Keratinocyte (primary cell): ENCODE measurements at regions not wholly inside any gene's neighbourhood (a gene's known extent, or its start where the extent isn't known, plus 50 kb on each side); places are given as distances from the start of the nearest gene placed in this dataset.

Experiments used
- DNase-seq: peaks from one replicate; pipeline ENCODE4 v3.0.0-alpha.2; 2011; ENCODE audit warnings: low read depth, missing footprints, low spot score
- FAIRE-seq: peaks from 2 replicates; lab custom pipeline; 2011; peaks lifted over from hg19 to GRCh38; lab: Jason Lieb, UNC
- H2AFZ ChIP-seq: 2 replicates; pipeline ENCODE4 v1.6.0; 2012; ENCODE audit warnings: low read length, control low read depth, inconsistent platforms; ENCODE audit not compliant: control insufficient read depth
- H3K27ac ChIP-seq: 2 replicates; pipeline ENCODE4 v1.5.1; 2011; ENCODE audit warnings: low read length; ENCODE audit not compliant: control insufficient read depth, insufficient read depth
- H3K27me3 ChIP-seq: 3 replicates; pipeline ENCODE4 v1.6.0; 2011; ENCODE audit warnings: low read length; ENCODE audit not compliant: control insufficient read depth, insufficient read depth; ENCODE audit errors: extremely low read depth
- H3K36me3 ChIP-seq, 2 experiments: 2 replicates in 1 of 2; 3 replicates in 1 of 2; pipeline ENCODE4 v1.5.1; 2011; ENCODE audit warnings: low read length in 2 of 2, mild to moderate bottlenecking in 1 of 2; ENCODE audit not compliant: control insufficient read depth in 2 of 2, insufficient read depth in 2 of 2; ENCODE audit errors: extremely low read depth in 1 of 2
- H3K4me1 ChIP-seq: 3 replicates; pipeline ENCODE4 v1.5.1; 2011; ENCODE audit warnings: low read length; ENCODE audit not compliant: control insufficient read depth, insufficient read depth; ENCODE audit errors: extremely low read depth
- H3K4me2 ChIP-seq: 3 replicates; pipeline ENCODE4 v1.6.0; 2011; ENCODE audit warnings: low read depth, low read length; ENCODE audit not compliant: control insufficient read depth, insufficient read depth; ENCODE audit errors: extremely low read depth
- H3K4me3 ChIP-seq, 3 experiments: fragments of 200-600 bp in 1 of 3; sonication (generic) in 1 of 3; 2 replicates in 2 of 3; 3 replicates in 1 of 3; pipeline ENCODE4 v1.5.1; 2011 to 2016; ENCODE audit warnings: low read length in 3 of 3, mild to moderate bottlenecking in 3 of 3, control low read depth in 2 of 3, inconsistent platforms in 1 of 3, low read depth in 1 of 3, mixed read lengths in 1 of 3, mixed run types in 1 of 3, moderate library complexity in 1 of 3; ENCODE audit not compliant: control insufficient read depth in 2 of 3, insufficient read depth in 2 of 3; ENCODE audit errors: extremely low read depth in 1 of 3
- H3K79me2 ChIP-seq: 2 replicates; pipeline ENCODE4 v1.6.0; 2012; ENCODE audit warnings: low read length; ENCODE audit not compliant: control insufficient read depth, insufficient read depth
- H3K9ac ChIP-seq: 3 replicates; pipeline ENCODE4 v1.6.0; 2011; ENCODE audit warnings: low read length; ENCODE audit not compliant: control insufficient read depth, insufficient read depth; ENCODE audit errors: extremely low read depth
- H3K9me1 ChIP-seq: 3 replicates; pipeline ENCODE4 v1.6.0; 2011; ENCODE audit warnings: low read length; ENCODE audit not compliant: control insufficient read depth, insufficient read depth; ENCODE audit errors: extremely low read depth
- H3K9me3 ChIP-seq: 2 replicates; pipeline ENCODE4 v1.5.1; 2012; ENCODE audit warnings: low read depth, low read length; ENCODE audit not compliant: control insufficient read depth
- H4K20me1 ChIP-seq: 3 replicates; pipeline ENCODE4 v1.6.0; 2011; ENCODE audit warnings: low read length; ENCODE audit not compliant: control insufficient read depth, insufficient read depth; ENCODE audit errors: extremely low read depth
- CTCF ChIP-seq, 3 experiments: IDR thresholded peaks in 1 of 3; conservative IDR thresholded peaks in 1 of 3; optimal IDR thresholded peaks in 1 of 3; 2 replicates in 2 of 3; 3 replicates in 1 of 3; pipeline versions ENCODE3 to v1.5.1; 2011; ENCODE audit warnings: low read length in 3 of 3, mild to moderate bottlenecking in 3 of 3, moderate library complexity in 2 of 3, control low read depth in 1 of 3, inconsistent platforms in 1 of 3; ENCODE audit not compliant: insufficient read depth in 2 of 3; ENCODE audit errors: extremely low read depth in 1 of 3
- EZH2 ChIP-seq: IDR thresholded peaks from one replicate; pipeline ENCODE4 v1.6.1; 2012; ENCODE audit warnings: inconsistent platforms, mild to moderate bottlenecking, low read length, moderate library complexity
- dilution Hi-C: fragments of 300-500 bp; cut with MboI; formaldehyde crosslinking; loops from one replicate; pipeline ENCODE4 v1.7.0; 2020; ENCODE audit warnings: low sequenced_read_pairs; ENCODE audit not compliant: extremely low pct_ligation_motif_present

DNA sequence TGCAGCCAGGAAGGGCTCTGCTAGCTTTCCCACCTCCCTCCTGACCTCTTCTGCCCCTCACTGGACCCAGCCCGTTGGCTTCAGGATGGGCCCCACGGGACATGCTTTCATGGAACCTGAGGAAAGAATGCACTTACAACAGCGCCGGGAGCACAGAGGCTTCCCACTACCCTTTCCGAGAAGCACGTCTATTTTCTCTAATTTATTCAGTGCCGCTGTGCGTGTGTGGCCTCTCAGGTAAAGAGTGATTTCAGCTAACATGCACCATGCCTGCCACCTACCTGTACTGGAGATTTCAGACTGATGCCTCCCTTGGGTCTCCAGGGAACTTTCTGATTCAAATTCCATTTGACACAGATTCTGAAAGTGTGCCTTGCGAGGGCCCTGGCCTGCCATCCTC lies 140.1 kb downstream of the CYLD start:
- Histone ChIP-seq H3K4me2 (no peak overlapping the region), H3K4me1 (peaks cover 2% of the 10 kb centered on the region), H3K79me2 (no peaks in the 10 kb centered on the region), H4K20me1 (no peaks in the 10 kb centered on the region), H3K27ac (no peak overlapping the region), H2AFZ (no peak overlapping the region), H3K4me3 (no peak overlapping the region), H3K9me3 (no peaks in the 10 kb centered on the region), H3K36me3 (no peaks in the 10 kb centered on the region), H3K9me1 (no peaks in the 10 kb centered on the region), H3K27me3 (no peaks in the 10 kb centered on the region), H3K9ac (no peak overlapping the region)
- TF ChIP-seq EZH2 (no peak), CTCF (optimal IDR thresholded peaks at IDR 0.05 in 1 of 3, IDR thresholded peaks at IDR 0.05 in 1 of 3, conservative IDR thresholded peaks at IDR 0.05 in 1 of 3; ENCODE audit: extremely low read depth in 1 of 3, insufficient read depth in 2 of 3, low read length in 3 of 3) (no peak)
- dilution Hi-C loops = no loop called here
- no peak for FAIRE-seq
- DNase-seq = no peak

GRCh38 chr16:50881331-50881830 lies 139.5 kb downstream of the CYLD start:
- Histone ChIP-seq H3K36me3 (no peaks in the 10 kb centered on the region), H3K79me2 (no peaks in the 10 kb centered on the region), H3K4me2 (no peak overlapping the region), H3K9ac (no peak overlapping the region), H2AFZ (no peak overlapping the region), H3K27me3 (no peaks in the 10 kb centered on the region), H3K4me3 (no peak overlapping the region), H3K4me1 (peaks cover 2% of the 10 kb centered on the region), H3K9me1 (no peaks in the 10 kb centered on the region), H3K27ac (no peak overlapping the region), H3K9me3 (no peaks in the 10 kb centered on the region), H4K20me1 (no peaks in the 10 kb centered on the region)
- dilution Hi-C loops = no loop called here
- TF ChIP-seq CTCF (optimal IDR thresholded peaks at IDR 0.05 in 1 of 3, IDR thresholded peaks at IDR 0.05 in 1 of 3, conservative IDR thresholded peaks at IDR 0.05 in 1 of 3; ENCODE audit: extremely low read depth in 1 of 3, insufficient read depth in 2 of 3, low read length in 3 of 3) = no peak
- FAIRE-seq (no peak), DNase-seq (no peak)
